HG02970 (cell line): ENCODE measurements at regions not wholly inside any gene's neighbourhood (a gene's known extent, or its start where the extent isn't known, plus 50 kb on each side); places are given as distances from the start of the nearest gene placed in this dataset.

Experiments used
- ATAC-seq: cut with Tn5 transposase; IDR thresholded peaks from one replicate; pipeline ENCODE4 v1.9.1; 2021; ENCODE audit warnings: mild to moderate bottlenecking, moderate library complexity, moderate number of reproducible peaks; ENCODE audit not compliant: unreplicated experiment, low FRiP score

GRCh38 chr13:105365021-105365550, 1170.4 kb downstream of the EFNB2 start:
- no peak for ATAC-seq

- ATAC-seq = no peak
Measured at GRCh38 chr13:105364191-105364590, 1171.3 kb downstream of the EFNB2 start.

GRCh38 chr13:105363261-105364190, 1171.9 kb downstream of the EFNB2 start:
- ATAC-seq = no peak

- no peak for ATAC-seq
Measured at GRCh38 chr13:105353654-105354053, 1181.8 kb downstream of the EFNB2 start.

GRCh38 chr13:105349082-105349723, 1186.3 kb downstream of the EFNB2 start:
- ATAC-seq = no peak

GRCh38 chr13:105346141-105346775, 1189.2 kb downstream of the EFNB2 start:
- no peak for ATAC-seq

- no peak for ATAC-seq
Measured at GRCh38 chr13:105345730-105346129, 1189.7 kb downstream of the EFNB2 start.

- ATAC-seq = no peak
Measured at GRCh38 chr13:105345131-105345530, 1190.3 kb downstream of the EFNB2 start.

GRCh38 chr13:105343134-105343806, 1192.2 kb downstream of the EFNB2 start:
- no peak for ATAC-seq

GRCh38 chr13:105342281-105342820, 1193.1 kb downstream of the EFNB2 start:
- ATAC-seq = no peak

- no peak for ATAC-seq
Measured at GRCh38 chr13:105341758-105342157, 1193.7 kb downstream of the EFNB2 start.

- ATAC-seq = no peak
Measured at GRCh38 chr13:105341256-105341655, 1194.2 kb downstream of the EFNB2 start.

GRCh38 chr13:105340061-105340606, 1195.3 kb downstream of the EFNB2 start:
- no peak for ATAC-seq

GRCh38 chr13:105338773-105339172, 1196.7 kb downstream of the EFNB2 start:
- ATAC-seq = no peak

GRCh38 chr13:105338006-105338405, 1197.5 kb downstream of the EFNB2 start:
- no peak for ATAC-seq

GRCh38 chr13:105336706-105337576, 1198.5 kb downstream of the EFNB2 start:
- no peak for ATAC-seq

GRCh38 chr13:105334211-105334610, 1201.3 kb downstream of the EFNB2 start:
- no peak for ATAC-seq

GRCh38 chr13:105333416-105333815, 1202.0 kb downstream of the EFNB2 start:
- no peak for ATAC-seq

- no peak for ATAC-seq
Measured at GRCh38 chr13:105329359-105329758, 1206.1 kb downstream of the EFNB2 start.
